ENCODE measurements at regions not wholly inside any gene's neighbourhood (a gene's known extent, or its start where the extent isn't known, plus 50 kb on each side); places are given as distances from the start of the nearest gene placed in this dataset.
"Not testable (repeated sequence)": the region's sequence is repeated elsewhere in the genome, so short reads cannot be mapped to it uniquely, and the experiment has no call there.

DNA sequence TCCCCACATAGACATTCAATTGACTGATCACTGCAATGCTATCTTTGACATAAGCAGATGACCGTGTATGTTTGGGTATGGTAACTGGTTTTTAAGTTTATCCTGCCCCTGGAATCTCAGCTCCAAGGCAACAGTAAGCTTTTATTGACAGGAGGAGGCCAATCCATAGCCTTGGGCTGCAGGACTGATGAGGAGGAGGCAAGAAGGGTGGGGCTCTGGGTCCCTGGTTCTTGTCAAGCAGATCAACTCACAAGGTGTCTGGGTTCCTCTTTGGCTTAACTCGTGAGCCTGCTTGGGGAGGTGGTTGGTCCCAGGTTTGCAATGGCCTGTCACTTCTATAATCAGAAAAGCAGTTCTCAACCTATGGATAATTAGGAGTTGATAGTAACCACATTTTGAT is 113.2 kb upstream of the STX18 start:
- Histone ChIP-seq H3K9me2 (ENCODE audit: insufficient read depth) (no peaks in the 10 kb centered on the region), H3K4me3 (no peak overlapping the region), H3K36me3 (ENCODE audit: low read depth) (no peaks in the 10 kb centered on the region), H2AFZ (no peak overlapping the region), H3K4me2 (ENCODE audit: unreplicated experiment) (no peak overlapping the region), H3F3A (ENCODE audit: insufficient read depth) (peaks cover 10% of the 10 kb centered on the region), H3K27ac (no peak overlapping the region), H3K9ac (no peak overlapping the region), H3K27me3 (replicated peaks; ENCODE audit: insufficient read depth) (no peaks in the 10 kb centered on the region), H4K20me1 (ENCODE audit: insufficient read depth) (no peaks in the 10 kb centered on the region), H3K9me3 (ENCODE audit: low read depth) (no peaks in the 10 kb centered on the region), H3K4me1 (ENCODE audit: insufficient read depth) (peaks cover 10% of the 10 kb centered on the region), H3K79me2 (ENCODE audit: insufficient read depth) (no peaks in the 10 kb centered on the region)
- TF ChIP-seq EZH2phosphoT487 (IDR thresholded peaks at IDR 0.05; ENCODE audit: insufficient read depth, low read depth) = no peak
- no peak for TF ChIP-seq EZH2 (IDR thresholded peaks at IDR 0.05; ENCODE audit: insufficient read depth, poor library complexity, severe bottlenecking)
- WGBS, 2 experiments (ENCODE audit: low coverage in 1 of 2, low lambda C conversion rate in 2 of 2, missing lambda C conversion rate in 2 of 2) = 97 to 98% methylated on average over 2 of the region's 2 CpGs
- DNase-seq = no peak
- in situ Hi-C loops (cut with MboI) = no loop called here

DNA sequence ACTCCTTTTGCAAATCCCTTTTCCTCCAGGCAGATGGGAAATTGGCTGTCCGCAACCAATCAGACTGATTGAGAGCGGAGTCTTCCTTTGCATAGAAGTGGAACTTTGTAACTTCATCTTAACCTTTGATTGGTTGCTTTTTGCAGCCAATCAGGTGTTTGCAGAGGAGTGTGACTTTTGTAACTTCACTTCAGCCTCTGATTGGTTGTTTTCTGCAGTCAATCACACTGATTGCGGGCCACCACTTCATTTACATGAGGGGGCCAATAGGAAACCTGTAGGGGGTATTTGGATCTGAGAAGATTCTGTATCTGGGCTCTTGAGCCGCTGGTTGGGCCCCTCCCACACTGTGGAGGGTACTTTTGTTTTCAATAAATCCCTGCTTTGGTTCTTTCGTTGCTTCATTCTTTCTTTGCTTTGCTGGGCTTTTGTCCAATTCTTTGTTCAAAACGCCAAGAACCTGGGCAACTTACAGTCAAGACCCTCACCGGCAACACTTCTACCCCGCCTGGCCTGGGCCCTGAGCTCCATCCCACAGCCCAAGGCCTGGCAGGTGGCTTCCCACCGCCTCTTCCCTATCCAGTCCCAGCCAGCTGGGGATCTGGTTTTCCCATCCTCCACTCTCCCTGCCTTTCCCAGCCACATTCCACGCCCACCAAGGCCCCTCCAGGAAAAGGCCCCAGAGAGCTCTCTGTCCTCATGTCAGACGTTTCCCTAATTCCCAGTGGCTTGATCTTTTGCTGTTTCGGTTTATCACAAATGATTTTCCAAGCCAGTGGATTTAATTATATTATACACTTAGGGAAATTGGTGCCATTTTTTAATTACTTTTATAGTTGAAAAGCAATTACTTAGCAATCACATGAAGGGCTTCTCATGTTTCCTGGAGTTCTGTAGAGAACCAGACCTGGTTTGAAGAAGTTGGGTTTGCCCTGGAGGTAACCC is 110.2 kb upstream of the STX18 start:
- Histone ChIP-seq H3F3A (ENCODE audit: insufficient read depth) (no peaks in the 10 kb centered on the region; the same call in 1 of the 2 replicates), H3K9me2 (ENCODE audit: insufficient read depth) (no peaks in the 10 kb centered on the region), H3K4me3 (no peak overlapping the region), H2AFZ (no peak overlapping the region), H3K9me3 (ENCODE audit: low read depth) (no peaks in the 10 kb centered on the region), H3K27ac (no peak overlapping the region), H3K4me1 (ENCODE audit: insufficient read depth) (no peaks in the 10 kb centered on the region), H4K20me1 (ENCODE audit: insufficient read depth) (no peaks in the 10 kb centered on the region), H3K27me3 (replicated peaks; ENCODE audit: insufficient read depth) (no peaks in the 10 kb centered on the region), H3K36me3 (ENCODE audit: low read depth) (no peaks in the 10 kb centered on the region), H3K79me2 (ENCODE audit: insufficient read depth) (no peaks in the 10 kb centered on the region), H3K9ac (no peak overlapping the region), H3K4me2 (ENCODE audit: unreplicated experiment) (no peak overlapping the region)
- no peak for DNase-seq
- WGBS, 2 experiments (ENCODE audit: low coverage in 1 of 2, low lambda C conversion rate in 2 of 2, missing lambda C conversion rate in 2 of 2) = 76 to 78% methylated on average over 11 to 12 of the region's 12 CpGs
- in situ Hi-C loops (cut with MboI) = no loop called here
- TF ChIP-seq EZH2 (IDR thresholded peaks at IDR 0.05; ENCODE audit: insufficient read depth, poor library complexity, severe bottlenecking) (no peak), EZH2phosphoT487 (IDR thresholded peaks at IDR 0.05; ENCODE audit: insufficient read depth, low read depth) (no peak)

DNA sequence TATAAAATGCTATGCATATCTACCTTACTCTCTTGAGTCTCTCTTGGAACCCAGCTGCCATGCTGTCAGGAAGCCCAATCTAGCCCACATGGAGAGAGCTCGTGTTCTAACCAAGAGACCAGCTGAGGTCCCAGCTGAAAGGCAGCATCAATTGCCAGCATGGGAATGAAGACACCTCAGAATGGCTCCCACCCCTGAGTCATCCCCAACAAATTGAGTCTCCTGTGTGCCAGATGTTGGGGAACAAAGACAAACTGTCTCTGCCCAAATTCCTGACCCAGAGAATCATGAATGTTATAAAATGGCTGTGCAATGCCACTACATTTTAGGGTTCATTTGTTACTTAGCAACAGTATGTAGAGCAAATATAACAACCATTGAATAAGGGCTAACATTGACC is 105.2 kb upstream of the STX18 start:
- H3K79me2 ChIP-seq (ENCODE audit: insufficient read depth) = no peaks in the 10 kb centered on the region
- H4K20me1 ChIP-seq (ENCODE audit: insufficient read depth) = no peaks in the 10 kb centered on the region
- no peak overlapping the region for H3K9ac ChIP-seq
- in situ Hi-C loops (cut with MboI) = no loop called here
- no peak overlapping the region for H3K4me2 ChIP-seq (ENCODE audit: unreplicated experiment)
- DNase-seq = peak; percentile 65
- H3K4me1 ChIP-seq (ENCODE audit: insufficient read depth) = no peaks in the 10 kb centered on the region
- H3K27me3 ChIP-seq (replicated peaks; ENCODE audit: insufficient read depth) = no peaks in the 10 kb centered on the region
- H3K9me2 ChIP-seq (ENCODE audit: insufficient read depth) = no peaks in the 10 kb centered on the region
- no peak overlapping the region for H3K4me3 ChIP-seq
- no peaks in the 10 kb centered on the region for H3K9me3 ChIP-seq (ENCODE audit: low read depth)
- 33 to 67% methylated on average over 1 of the region's 1 CpG for WGBS, 2 experiments (ENCODE audit: low coverage in 1 of 2, low lambda C conversion rate in 2 of 2, missing lambda C conversion rate in 2 of 2)
- TF ChIP-seq EZH2 (IDR thresholded peaks at IDR 0.05; ENCODE audit: insufficient read depth, poor library complexity, severe bottlenecking) (no peak), EZH2phosphoT487 (IDR thresholded peaks at IDR 0.05; ENCODE audit: insufficient read depth, low read depth) (no peak)
- H3K36me3 ChIP-seq (ENCODE audit: low read depth) = no peaks in the 10 kb centered on the region
- 0 out of 2 replicates have a peak overlapping the region, but pooled peaks have one; percentile 21 for H3K27ac ChIP-seq
- no peak overlapping the region for H2AFZ ChIP-seq
- no peaks in the 10 kb centered on the region; the same call in 1 of the 2 replicates for H3F3A ChIP-seq (ENCODE audit: insufficient read depth)

- H3K27me3 ChIP-seq (replicated peaks; ENCODE audit: insufficient read depth) = no peaks in the 10 kb centered on the region
- no peaks in the 10 kb centered on the region for H3K79me2 ChIP-seq (ENCODE audit: insufficient read depth)
- H3K4me3 ChIP-seq = no peak overlapping the region
- no peak overlapping the region for H3K27ac ChIP-seq
- H3K4me1 ChIP-seq (ENCODE audit: insufficient read depth) = no peaks in the 10 kb centered on the region
- no peak overlapping the region for H3K9ac ChIP-seq
- whole genome bisulfite sequencing, 2 experiments (ENCODE audit: low coverage in 1 of 2, low lambda C conversion rate in 2 of 2, missing lambda C conversion rate in 2 of 2) = 68 to 73% methylated on average over 3 of the region's 3 CpGs
- no peaks in the 10 kb centered on the region for H4K20me1 ChIP-seq (ENCODE audit: insufficient read depth)
- in situ Hi-C loops (cut with MboI) = no loop called here
- no peaks in the 10 kb centered on the region for H3K36me3 ChIP-seq (ENCODE audit: low read depth)
- H2AFZ ChIP-seq = no peak overlapping the region
- no peaks in the 10 kb centered on the region for H3K9me2 ChIP-seq (ENCODE audit: insufficient read depth)
- DNase-seq = no peak
- H3F3A ChIP-seq (ENCODE audit: insufficient read depth) = no peaks in the 10 kb centered on the region; the same call in 1 of the 2 replicates
- H3K9me3 ChIP-seq (ENCODE audit: low read depth) = no peaks in the 10 kb centered on the region
- TF ChIP-seq EZH2phosphoT487 (IDR thresholded peaks at IDR 0.05; ENCODE audit: insufficient read depth, low read depth) = no peak
- no peak for TF ChIP-seq EZH2 (IDR thresholded peaks at IDR 0.05; ENCODE audit: insufficient read depth, poor library complexity, severe bottlenecking)
- no peak overlapping the region for H3K4me2 ChIP-seq (ENCODE audit: unreplicated experiment)
These were observed 103.9 kb upstream of the STX18 start for GRCh38 chr4:4645743-4646142.

GRCh38 chr4:4644277-4644676 is 102.4 kb upstream of the STX18 start:
- H3K9me3 ChIP-seq (ENCODE audit: low read depth); H3K9me2 ChIP-seq (ENCODE audit: insufficient read depth); H3K4me1 ChIP-seq (ENCODE audit: insufficient read depth); H3K4me3 ChIP-seq; DNase-seq; in situ Hi-C loops (cut with MboI); H3K27me3 ChIP-seq (replicated peaks; ENCODE audit: insufficient read depth); H3K36me3 ChIP-seq (ENCODE audit: low read depth); H3F3A ChIP-seq (ENCODE audit: insufficient read depth); H3K27ac ChIP-seq; H2AFZ ChIP-seq; H3K9ac ChIP-seq; H4K20me1 ChIP-seq (ENCODE audit: insufficient read depth); H3K79me2 ChIP-seq (ENCODE audit: insufficient read depth); H3K4me2 ChIP-seq (ENCODE audit: unreplicated experiment): not testable (repeated sequence)
- 96 to 97% methylated on average over 5 of the region's 5 CpGs for WGBS, 2 experiments (ENCODE audit: low coverage in 1 of 2, low lambda C conversion rate in 2 of 2, missing lambda C conversion rate in 2 of 2)

DNA sequence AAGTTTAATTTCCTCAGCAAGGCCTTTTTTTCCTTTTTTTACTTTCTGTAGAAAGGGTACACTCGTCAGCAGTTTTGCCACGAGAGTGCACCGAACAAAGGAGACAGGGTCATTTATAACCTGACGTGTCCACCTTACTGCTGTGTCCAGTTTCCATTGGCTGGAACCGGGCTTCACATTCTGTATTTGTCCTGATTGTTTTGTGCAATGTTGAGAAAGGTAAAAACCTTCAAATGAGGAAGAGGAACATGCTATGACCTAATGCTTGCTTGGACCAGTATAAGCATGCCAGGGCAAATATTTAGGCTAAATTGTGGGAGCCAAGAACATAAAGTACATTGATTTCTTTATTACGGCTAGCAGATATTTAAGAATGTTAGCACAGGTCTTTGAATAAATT is 101.9 kb upstream of the STX18 start:
- H3K4me1 ChIP-seq (ENCODE audit: insufficient read depth); H3K4me2 ChIP-seq (ENCODE audit: unreplicated experiment); H2AFZ ChIP-seq; H3K4me3 ChIP-seq; H3K27ac ChIP-seq; H3K9ac ChIP-seq; H3K9me2 ChIP-seq (ENCODE audit: insufficient read depth); H3K36me3 ChIP-seq (ENCODE audit: low read depth); H4K20me1 ChIP-seq (ENCODE audit: insufficient read depth); DNase-seq; H3F3A ChIP-seq (ENCODE audit: insufficient read depth); H3K27me3 ChIP-seq (replicated peaks; ENCODE audit: insufficient read depth); H3K9me3 ChIP-seq (ENCODE audit: low read depth); H3K79me2 ChIP-seq (ENCODE audit: insufficient read depth); in situ Hi-C loops (cut with MboI): not testable (repeated sequence)
- WGBS, 2 experiments (ENCODE audit: low coverage in 1 of 2, low lambda C conversion rate in 2 of 2, missing lambda C conversion rate in 2 of 2) = 93 to 97% methylated on average over 6 of the region's 6 CpGs

Measured in GM23248 (cell line).